IMR-90 (cell line): ENCODE measurements at regions not wholly inside any gene's neighbourhood (a gene's known extent, or its start where the extent isn't known, plus 50 kb on each side); places are given as distances from the start of the nearest gene placed in this dataset.

ENCODE experiments used
- ATAC-seq: fragments of 200-7000 bp; cut with Tn5 transposase; 2 replicates; pipeline ENCODE4 v1.9.1; 2020; ENCODE audit warnings: low read depth, mild to moderate bottlenecking, moderate library complexity
- BruUV-seq: library from RNA; stranded (reverse); fragments of 400-500 nt; replicated peaks from 2 replicates; lab custom pipeline; 2021; lab: Mats Ljungman, UMichigan
- CTCF ChIA-PET: fragments of 300-600 bp; formaldehyde crosslinking; extraction: SDS; loops from one replicate; lab custom pipeline; 2021; ENCODE audit warnings: antibody characterized with exemption; lab: Yijun Ruan, JAX
- POLR2A ChIA-PET: fragments of 300-600 bp; sonication (Branson Sonifier 250); formaldehyde crosslinking; loops from one replicate; lab custom pipeline; 2022; ENCODE audit warnings: antibody characterized with exemption; ENCODE audit not compliant: unreplicated experiment; lab: Charles Lee
- DNase-seq: peaks from one replicate; pipeline ENCODE4 v3.0.0; 2013
- H2AFZ ChIP-seq: replicated peaks from 2 replicates; pipeline ENCODE3; 2013; ENCODE audit warnings: low read length, mild to moderate bottlenecking; ENCODE audit not compliant: poor library complexity
- H2AK5ac ChIP-seq: 2 replicates; pipeline ENCODE4 v1.6.1; 2013; ENCODE audit warnings: low read depth, low read length, inconsistent platforms
- H2AK9ac ChIP-seq: replicated peaks from 2 replicates; pipeline ENCODE3; 2013; ENCODE audit warnings: mild to moderate bottlenecking, low read depth, low read length, moderate library complexity; ENCODE audit not compliant: poor library complexity
- H2BK120ac ChIP-seq: 2 replicates; pipeline ENCODE4 v1.6.1; 2013; ENCODE audit warnings: low read depth, low read length, inconsistent platforms
- H2BK15ac ChIP-seq: 3 replicates; pipeline ENCODE4 v1.6.1; 2013; ENCODE audit warnings: low read depth, low read length, inconsistent platforms
- H2BK20ac ChIP-seq: 2 replicates; pipeline ENCODE4 v1.6.1; 2013; ENCODE audit warnings: low read depth, mild to moderate bottlenecking, inconsistent platforms, low read length, moderate library complexity
- H2BK5ac ChIP-seq: 2 replicates; pipeline ENCODE4 v1.6.1; 2013; ENCODE audit warnings: mild to moderate bottlenecking, low read depth, low read length, inconsistent platforms; ENCODE audit not compliant: poor library complexity, severe bottlenecking
- H3K14ac ChIP-seq: replicated peaks from 2 replicates; pipeline ENCODE4 v1.6.1; 2013; ENCODE audit warnings: low read depth, low read length, inconsistent platforms
- H3K18ac ChIP-seq: 2 replicates; pipeline ENCODE4 v1.6.1; 2013; ENCODE audit warnings: low read depth, low read length, control low read depth
- H3K23ac ChIP-seq: 2 replicates; pipeline ENCODE4 v1.6.1; 2013; ENCODE audit warnings: low read depth, low read length, inconsistent platforms
- H3K27ac ChIP-seq: 2 replicates; pipeline ENCODE4 v1.5.1; 2013; ENCODE audit warnings: mild to moderate bottlenecking, control low read depth, low read length; ENCODE audit not compliant: insufficient read depth
- H3K27me3 ChIP-seq: 2 replicates; pipeline ENCODE4 v1.6.1; 2013; ENCODE audit warnings: low read length; ENCODE audit not compliant: control insufficient read depth, insufficient read depth
- H3K36me3 ChIP-seq: 2 replicates; pipeline ENCODE4 v1.6.1; 2013; ENCODE audit warnings: low read length, mixed read lengths; ENCODE audit not compliant: control insufficient read depth, insufficient read depth
- H3K4ac ChIP-seq: 2 replicates; pipeline ENCODE4 v1.6.1; 2013; ENCODE audit warnings: low read depth, low read length, inconsistent platforms
- H3K4me1 ChIP-seq: 2 replicates; pipeline ENCODE4 v1.6.1; 2013; ENCODE audit warnings: low read length, mixed read lengths; ENCODE audit not compliant: control insufficient read depth, insufficient read depth
- H3K4me2 ChIP-seq: 2 replicates; pipeline ENCODE4 v1.6.1; 2013; ENCODE audit warnings: low read depth, mild to moderate bottlenecking, control low read depth, low read length, moderate library complexity
- H3K4me3 ChIP-seq: 2 replicates; pipeline ENCODE4 v1.5.1; 2013; ENCODE audit warnings: low read depth, mild to moderate bottlenecking, control low read depth, low read length, moderate library complexity; ENCODE audit not compliant: insufficient read depth
- H3K56ac ChIP-seq: 2 replicates; pipeline ENCODE4 v1.6.1; 2013; ENCODE audit warnings: low read length, inconsistent platforms; ENCODE audit not compliant: insufficient read depth; ENCODE audit errors: extremely low read depth
- H3K79me1 ChIP-seq, 2 experiments: 2 replicates each; pipeline ENCODE4 v1.6.1; 2013; ENCODE audit warnings: low read length in 2 of 2, inconsistent platforms in 1 of 2, low read depth in 1 of 2
- H3K9ac ChIP-seq: 2 replicates; pipeline ENCODE4 v1.6.1; 2013; ENCODE audit warnings: low read depth, low read length, control low read depth
- H3K9me1 ChIP-seq: 2 replicates; pipeline ENCODE4 v1.6.1; 2013; ENCODE audit warnings: low read length, inconsistent platforms; ENCODE audit not compliant: insufficient read depth
- H3K9me3 ChIP-seq: 2 replicates; pipeline ENCODE4 v1.6.1; 2013; ENCODE audit warnings: low read length; ENCODE audit not compliant: control insufficient read depth, insufficient read depth
- H4K20me1 ChIP-seq: 2 replicates; pipeline ENCODE4 v1.6.1; 2013; ENCODE audit warnings: low read length, inconsistent platforms; ENCODE audit not compliant: insufficient read depth
- H4K5ac ChIP-seq: 2 replicates; pipeline ENCODE4 v1.6.1; 2013; ENCODE audit warnings: mild to moderate bottlenecking, low read depth, low read length, control low read depth
- H4K8ac ChIP-seq, 2 experiments: 2 replicates each; pipeline ENCODE4 v1.6.1; 2013; ENCODE audit warnings: low read depth in 2 of 2, low read length in 2 of 2, control low read depth in 1 of 2, inconsistent platforms in 1 of 2
- H4K91ac ChIP-seq: 2 replicates; pipeline ENCODE4 v1.6.1; 2013; ENCODE audit warnings: low read depth, low read length, inconsistent platforms; ENCODE audit not compliant: insufficient read depth
- FOS ChIP-seq: fragments of 150-350 bp; IDR thresholded peaks from 2 replicates; pipeline ENCODE4 v1.6.1; 2016; ENCODE audit warnings: low read depth, low read length
- RCOR1 ChIP-seq: IDR thresholded peaks from 2 replicates; pipeline ENCODE4 v1.6.1; 2012; ENCODE audit warnings: mild to moderate bottlenecking, low read length, improper control_type of control experiment; ENCODE audit not compliant: insufficient replicate concordance
- WGBS, 2 experiments: methylation state at CpG; one replicate each; pipeline versions ENCODE4 v1.1.5 to v1.1.7; 2013; ENCODE audit warnings: missing lambda C conversion rate in 2 of 2; ENCODE audit not compliant: insufficient read length in 1 of 2; ENCODE audit errors: extremely low coverage in 2 of 2; 5-methylcytosine and 5-hydroxymethylcytosine counted together
- dilution Hi-C: fragments of 300-500 bp; cut with HindIII; formaldehyde crosslinking; loops from one replicate; pipeline ENCODE4 v1.14.3; 2018; ENCODE audit warnings: low sequenced_read_pairs; ENCODE audit not compliant: unreplicated experiment
- in situ Hi-C: fragments of 300-500 bp; cut with MboI; formaldehyde crosslinking; loops from 3 replicates; pipeline ENCODE4 v1.14.3; 2019; ENCODE audit warnings: low sequenced_read_pairs, inconsistent platforms, mixed read lengths
- intact Hi-C: fragments of 100-400 bp; cut with micrococcal nuclease; formaldehyde crosslinking; loops from 2 replicates; pipeline ENCODE4 v1.10.0; 2022

- H2AFZ ChIP-seq = no peak overlapping the region
These were observed 216.2 kb upstream of the THBS1 start for GRCh38 chr15:39364721-39365120.

More at GRCh38 chr15:39364721-39365120, 216.2 kb upstream of the THBS1 start:
- peak overlapping the region; percentile 65 for H3K18ac ChIP-seq
- DNase-seq (no peak), ATAC-seq (no peak)
- H3K27me3 ChIP-seq = no peaks in the 10 kb centered on the region
- peak overlapping the region; percentile 4 for H2BK5ac ChIP-seq
- H3K14ac ChIP-seq = peak overlapping the region; percentile 61
- peaks cover 10% of the 10 kb centered on the region for H3K4me1 ChIP-seq
- TF ChIP-seq RCOR1 (no peak), FOS (no peak)
- no peak overlapping the region for H3K9ac ChIP-seq
- CTCF ChIA-PET = interaction anchor here (0.9 kb wide), 1 partner anchor 214 kb away, joined by 3 read pairs; no protein-coding TSS in a partner anchor
- peak overlapping the region; percentile 81 for H2BK15ac ChIP-seq
- no peak overlapping the region; the same call in 1 of the 2 replicates for H4K5ac ChIP-seq
- no CpG with 5 or more reads among the region's 1 CpG for WGBS, 2 experiments
- peak overlapping the region; percentile 90 for H2BK120ac ChIP-seq
- in situ Hi-C loops (no loop called here), dilution Hi-C loops (no loop called here), intact Hi-C loops (loop anchor here (5.0 kb wide), 1 partner anchor 657 kb away; no protein-coding TSS in a partner anchor)
- peaks cover 8% of the 10 kb centered on the region for H3K9me1 ChIP-seq
- H2BK20ac ChIP-seq = peak overlapping the region; percentile 69
- no peak overlapping the region; the same call in 1 of the 2 replicates for H3K23ac ChIP-seq
- peak overlapping the region; percentile 54; the same call in 1 of the 2 replicates for H4K91ac ChIP-seq
- no peak overlapping the region for H3K4me2 ChIP-seq
- H4K20me1 ChIP-seq = no peaks in the 10 kb centered on the region
- peak overlapping the region; percentile 61; the same call in 1 of the 2 replicates for H3K4ac ChIP-seq
- no peaks in the 10 kb centered on the region for H3K79me1 ChIP-seq
- H3K56ac ChIP-seq = no peak overlapping the region
- peaks cover 1% of the 10 kb centered on the region; the same call in 1 of the 2 replicates for H3K9me3 ChIP-seq
- POLR2A ChIA-PET = no interaction called here
- H3K4me3 ChIP-seq = no peak overlapping the region
- H2AK5ac ChIP-seq = peak overlapping the region; percentile 62
- H3K36me3 ChIP-seq = no peaks in the 10 kb centered on the region
- H2AK9ac ChIP-seq = no peak overlapping the region
- no TSS peak for BruUV-seq
- no peak overlapping the region for H3K27ac ChIP-seq
- H4K8ac ChIP-seq = peak overlapping the region; percentile 51 to 63
